ENCODE measurements at regions not wholly inside any gene's neighbourhood (a gene's known extent, or its start where the extent isn't known, plus 50 kb on each side); places are given as distances from the start of the nearest gene placed in this dataset.

- no peak overlapping the region for H3K27ac Mint-ChIP-seq
Observed at GRCh38 chr2:17106418-17106817, 411.8 kb downstream of the RAD51AP2 start.

GRCh38 chr2:17104454-17104853 is 413.8 kb downstream of the RAD51AP2 start:
- peaks cover 44% of the 10 kb centered on the region for H3K4me1 Mint-ChIP-seq
- peak overlapping the region; percentile 38 for H3K4me2 ChIP-seq (replicated peaks; ENCODE audit: low read depth, low read length, poor library complexity, severe bottlenecking)
- no peak overlapping the region for H2AFZ ChIP-seq (ENCODE audit: insufficient read depth, low read depth, low read length, poor library complexity, severe bottlenecking)
- no peaks in the 10 kb centered on the region for H4K20me1 ChIP-seq (ENCODE audit: control insufficient read depth, insufficient read depth, low read length, poor library complexity, severe bottlenecking)
- no peaks in the 10 kb centered on the region for H3K79me2 ChIP-seq (ENCODE audit: control insufficient read depth, insufficient read depth, low read length)
- peak overlapping the region; percentile 10 for H3K4me3 Mint-ChIP-seq
- H3K4me1 ChIP-seq (ENCODE audit: control insufficient read depth in 2 of 2, insufficient read depth in 2 of 2, low read length in 2 of 2) = peaks cover 6 to 11% of the 10 kb centered on the region in 2 donors
- no peaks in the 10 kb centered on the region for H3K9me3 Mint-ChIP-seq (ENCODE audit: insufficient read depth)
- H3K27me3 Mint-ChIP-seq = no peaks in the 10 kb centered on the region
- no peak overlapping the region for H3K4me3 ChIP-seq (ENCODE audit: control extremely low read depth in 1 of 5, extremely low read depth in 1 of 5, insufficient read depth in 1 of 5, low read depth in 2 of 5, low read length in 4 of 5)
- no peak for TF ChIP-seq EZH2 (IDR thresholded peaks at IDR 0.05; ENCODE audit: borderline replicate concordance, insufficient read depth, low read depth, low read length, poor library complexity, severe bottlenecking)
- TF ChIP-seq CTCF (IDR thresholded peaks at IDR 0.05) = no peak
- H3K9ac ChIP-seq (ENCODE audit: low read length) = no peak overlapping the region
- peak; percentile 16 for DNase-seq
- H3K27ac Mint-ChIP-seq = no peak overlapping the region
- peak; percentile 60 for ATAC-seq (ENCODE audit: low read depth)
- H3K36me3 ChIP-seq (replicated peaks in 1 of 2; ENCODE audit: control extremely low read depth in 1 of 2, control insufficient read depth in 1 of 2, extremely low read depth in 1 of 2, insufficient read depth in 2 of 2, low read length in 1 of 2) = no peaks in the 10 kb centered on the region
- H3K9me3 ChIP-seq (ENCODE audit: control extremely low read depth in 1 of 3, control insufficient read depth in 2 of 3, insufficient read depth in 1 of 3, low read length in 2 of 3) = no peaks in the 10 kb centered on the region
- H3K27me3 ChIP-seq (replicated peaks in 1 of 4; ENCODE audit: control extremely low read depth in 1 of 4, control insufficient read depth in 3 of 4, insufficient read depth in 4 of 4, low read length in 3 of 4) = no peaks in the 10 kb centered on the region
- intact Hi-C loops (cut with micrococcal nuclease) = no loop called here
- POLR2A ChIA-PET = no interaction called here
- H3K27ac ChIP-seq (ENCODE audit: low read length in 2 of 2) = no peak overlapping the region
- CTCF ChIA-PET = no interaction called here

More at GRCh38 chr2:17106418-17106817, 411.8 kb downstream of the RAD51AP2 start:
- Mint-ChIP-seq H3K4me1 (peaks cover 44% of the 10 kb centered on the region), H3K4me3 (no peak overlapping the region), H3K27me3 (no peaks in the 10 kb centered on the region), H3K9me3 (ENCODE audit: insufficient read depth) (no peaks in the 10 kb centered on the region)
- 33% methylated on average over 1 of the region's 1 CpG for WGBS (ENCODE audit: insufficient coverage)
- TF ChIP-seq CTCF (IDR thresholded peaks at IDR 0.05) = no peak
- no peak for TF ChIP-seq EZH2 (IDR thresholded peaks at IDR 0.05; ENCODE audit: borderline replicate concordance, insufficient read depth, low read depth, low read length, poor library complexity, severe bottlenecking)
- no peak overlapping the region for H3K4me3 ChIP-seq (ENCODE audit: control extremely low read depth in 1 of 5, extremely low read depth in 1 of 5, insufficient read depth in 1 of 5, low read depth in 2 of 5, low read length in 4 of 5)
- peaks cover 6 to 11% of the 10 kb centered on the region in 2 donors for H3K4me1 ChIP-seq (ENCODE audit: control insufficient read depth in 2 of 2, insufficient read depth in 2 of 2, low read length in 2 of 2)
- no peak overlapping the region for H3K9ac ChIP-seq (ENCODE audit: low read length)
- ChIA-PET POLR2A (no interaction called here), CTCF (no interaction called here)
- H3K9me3 ChIP-seq (ENCODE audit: control extremely low read depth in 1 of 3, control insufficient read depth in 2 of 3, insufficient read depth in 1 of 3, low read length in 2 of 3) = no peaks in the 10 kb centered on the region
- no peaks in the 10 kb centered on the region for H3K27me3 ChIP-seq (replicated peaks in 1 of 4; ENCODE audit: control extremely low read depth in 1 of 4, control insufficient read depth in 3 of 4, insufficient read depth in 4 of 4, low read length in 3 of 4)
- H4K20me1 ChIP-seq (ENCODE audit: control insufficient read depth, insufficient read depth, low read length, poor library complexity, severe bottlenecking) = no peaks in the 10 kb centered on the region
- DNase-seq (no peak), ATAC-seq (ENCODE audit: low read depth) (no peak)
- intact Hi-C loops (cut with micrococcal nuclease) = no loop called here
- no peak overlapping the region for H2AFZ ChIP-seq (ENCODE audit: insufficient read depth, low read depth, low read length, poor library complexity, severe bottlenecking)
- H3K79me2 ChIP-seq (ENCODE audit: control insufficient read depth, insufficient read depth, low read length) = no peaks in the 10 kb centered on the region
- no peak overlapping the region for H3K4me2 ChIP-seq (replicated peaks; ENCODE audit: low read depth, low read length, poor library complexity, severe bottlenecking)
- no peaks in the 10 kb centered on the region for H3K36me3 ChIP-seq (replicated peaks in 1 of 2; ENCODE audit: control extremely low read depth in 1 of 2, control insufficient read depth in 1 of 2, extremely low read depth in 1 of 2, insufficient read depth in 2 of 2, low read length in 1 of 2)
- H3K27ac ChIP-seq (ENCODE audit: low read length in 2 of 2) = no peak overlapping the region
